ENCODE measurements at regions not wholly inside any gene's neighbourhood (a gene's known extent, or its start where the extent isn't known, plus 50 kb on each side); places are given as distances from the start of the nearest gene placed in this dataset.
A peak's percentile ranks its signal among the peaks of the same experiment; 100 is the strongest.
"Not testable (repeated sequence)": the region's sequence is repeated elsewhere in the genome, so short reads cannot be mapped to it uniquely, and the experiment has no call there.

DNA sequence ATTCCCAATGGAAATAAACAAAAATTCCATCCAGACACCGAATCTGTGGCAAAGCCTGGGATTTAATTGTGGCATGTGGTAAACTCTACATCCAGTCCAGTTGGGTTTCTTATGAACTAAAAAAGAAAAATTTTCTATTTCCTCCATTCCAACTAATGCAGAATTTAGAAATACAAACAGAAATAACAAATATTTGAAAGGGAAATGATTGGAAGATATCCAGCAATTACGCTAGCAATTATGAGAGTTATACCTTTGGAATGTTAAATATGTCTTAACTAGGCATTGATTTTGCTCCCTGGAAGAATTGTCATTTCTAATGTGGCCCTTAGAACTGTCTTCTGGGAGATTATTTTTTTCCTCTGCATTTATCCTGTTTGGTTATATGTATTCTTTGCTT, 421.4 kb upstream of the KLHL1 start:
- no peaks in the 10 kb centered on the region for H3K27me3 ChIP-seq (ENCODE audit: control insufficient read depth, insufficient read depth, low read length)
- no peaks in the 10 kb centered on the region for H3K9me3 ChIP-seq (ENCODE audit: control insufficient read depth, insufficient read depth, low read length)
- 0 out of 2 replicates have a peak, but pooled peaks cover 3% of the 10 kb centered on the region for H3K4me1 ChIP-seq (ENCODE audit: control insufficient read depth, insufficient read depth, low read length)
- H3K9ac ChIP-seq (ENCODE audit: low read depth, low read length) = no peak overlapping the region
- no peaks in the 10 kb centered on the region for H3K36me3 ChIP-seq (ENCODE audit: control insufficient read depth, insufficient read depth, low read length)
- no peak overlapping the region for H3K4me3 ChIP-seq (ENCODE audit: low read depth, low read length)
- no peak overlapping the region for H3K27ac ChIP-seq (ENCODE audit: low read depth, low read length)

DNA sequence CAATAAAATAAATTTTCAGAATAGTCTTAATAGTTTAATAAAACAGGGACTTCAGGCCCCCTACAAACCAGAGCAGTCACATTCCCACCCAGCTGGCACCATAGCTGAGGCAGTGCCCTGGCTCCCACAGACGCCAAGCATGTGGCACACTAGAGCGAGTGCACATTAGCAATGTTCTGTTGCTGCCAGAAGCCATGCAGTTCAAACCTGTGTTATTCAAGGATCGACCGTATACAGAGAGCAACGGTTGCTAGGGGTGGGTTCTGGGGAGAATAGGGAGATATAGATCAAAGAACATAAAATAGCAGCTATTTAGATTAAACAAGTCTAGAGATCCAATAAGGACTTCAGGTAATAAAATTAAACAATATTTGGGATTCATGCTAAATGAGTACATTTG, 419.3 kb upstream of the KLHL1 start:
- no peak overlapping the region for H3K4me3 ChIP-seq (ENCODE audit: low read depth, low read length)
- H3K9me3 ChIP-seq (ENCODE audit: control insufficient read depth, insufficient read depth, low read length) = no peaks in the 10 kb centered on the region
- H3K27ac ChIP-seq (ENCODE audit: low read depth, low read length) = no peak overlapping the region
- H3K36me3 ChIP-seq (ENCODE audit: control insufficient read depth, insufficient read depth, low read length) = no peaks in the 10 kb centered on the region
- 0 out of 2 replicates have a peak, but pooled peaks cover 3% of the 10 kb centered on the region for H3K4me1 ChIP-seq (ENCODE audit: control insufficient read depth, insufficient read depth, low read length)
- no peaks in the 10 kb centered on the region for H3K27me3 ChIP-seq (ENCODE audit: control insufficient read depth, insufficient read depth, low read length)
- no peak overlapping the region for H3K9ac ChIP-seq (ENCODE audit: low read depth, low read length)

GRCh38 chr13:70523622-70524021, 415.4 kb upstream of the KLHL1 start:
- Histone ChIP-seq H3K36me3 (ENCODE audit: control insufficient read depth, insufficient read depth, low read length) (no peaks in the 10 kb centered on the region), H3K27ac (ENCODE audit: low read depth, low read length) (no peak overlapping the region), H3K9ac (ENCODE audit: low read depth, low read length) (no peak overlapping the region), H3K27me3 (ENCODE audit: control insufficient read depth, insufficient read depth, low read length) (no peaks in the 10 kb centered on the region), H3K9me3 (ENCODE audit: control insufficient read depth, insufficient read depth, low read length) (no peaks in the 10 kb centered on the region), H3K4me3 (ENCODE audit: low read depth, low read length) (no peak overlapping the region), H3K4me1 (ENCODE audit: control insufficient read depth, insufficient read depth, low read length) (no peaks in the 10 kb centered on the region)

- H3K27ac ChIP-seq (ENCODE audit: low read depth, low read length) = no peak overlapping the region
- H3K9ac ChIP-seq (ENCODE audit: low read depth, low read length) = no peak overlapping the region
- H3K36me3 ChIP-seq (ENCODE audit: control insufficient read depth, insufficient read depth, low read length) = no peaks in the 10 kb centered on the region
- H3K4me3 ChIP-seq (ENCODE audit: low read depth, low read length) = no peak overlapping the region
- H3K27me3 ChIP-seq (ENCODE audit: control insufficient read depth, insufficient read depth, low read length) = no peaks in the 10 kb centered on the region
- no peaks in the 10 kb centered on the region for H3K4me1 ChIP-seq (ENCODE audit: control insufficient read depth, insufficient read depth, low read length)
- H3K9me3 ChIP-seq (ENCODE audit: control insufficient read depth, insufficient read depth, low read length) = no peaks in the 10 kb centered on the region
These were observed 412.2 kb upstream of the KLHL1 start for GRCh38 chr13:70520275-70521036.

GRCh38 chr13:70518081-70518480, 409.8 kb upstream of the KLHL1 start:
- no peak overlapping the region for H3K27ac ChIP-seq (ENCODE audit: low read depth, low read length)
- no peaks in the 10 kb centered on the region for H3K9me3 ChIP-seq (ENCODE audit: control insufficient read depth, insufficient read depth, low read length)
- H3K9ac ChIP-seq (ENCODE audit: low read depth, low read length) = no peak overlapping the region
- no peaks in the 10 kb centered on the region for H3K36me3 ChIP-seq (ENCODE audit: control insufficient read depth, insufficient read depth, low read length)
- no peaks in the 10 kb centered on the region; the same call in 1 of the 2 replicates for H3K4me1 ChIP-seq (ENCODE audit: control insufficient read depth, insufficient read depth, low read length)
- H3K4me3 ChIP-seq (ENCODE audit: low read depth, low read length) = no peak overlapping the region
- H3K27me3 ChIP-seq (ENCODE audit: control insufficient read depth, insufficient read depth, low read length) = no peaks in the 10 kb centered on the region

GRCh38 chr13:70516226-70516625, 408.0 kb upstream of the KLHL1 start:
- H3K4me3 ChIP-seq (ENCODE audit: low read depth, low read length) = no peak overlapping the region
- no peak overlapping the region for H3K9ac ChIP-seq (ENCODE audit: low read depth, low read length)

DNA sequence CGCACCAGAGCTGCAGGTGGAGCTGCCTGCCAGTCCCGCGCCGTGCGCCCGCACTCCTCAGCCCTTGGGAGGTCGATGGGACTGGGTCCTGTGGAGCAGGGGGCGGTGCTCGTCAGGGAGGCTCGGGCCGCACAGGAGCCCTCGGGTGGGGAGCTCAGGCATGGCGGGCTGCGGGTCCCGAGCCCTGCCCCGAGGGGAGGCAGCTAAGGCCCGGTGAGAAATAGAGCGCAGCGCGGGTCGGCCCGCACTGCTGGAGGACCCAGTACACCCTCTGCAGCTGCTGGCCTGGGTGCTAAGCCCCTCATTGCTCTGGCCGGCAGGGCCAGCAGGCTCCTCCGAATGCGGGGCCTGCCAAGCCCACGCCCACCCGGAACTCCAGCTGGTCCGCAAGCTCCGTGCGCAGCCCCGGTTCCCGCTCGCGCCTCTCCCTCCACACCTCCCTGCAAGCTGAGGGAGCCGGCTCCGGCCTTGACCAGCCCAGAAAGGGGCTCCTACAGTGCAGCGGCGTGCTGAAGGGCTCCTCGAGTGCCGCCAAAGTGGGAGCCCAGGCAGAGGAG, 403.7 kb upstream of the KLHL1 start:
- H3K9me3 ChIP-seq (ENCODE audit: control insufficient read depth, insufficient read depth, low read length); H3K4me3 ChIP-seq (ENCODE audit: low read depth, low read length); H3K27me3 ChIP-seq (ENCODE audit: control insufficient read depth, insufficient read depth, low read length); H3K9ac ChIP-seq (ENCODE audit: low read depth, low read length); H3K4me1 ChIP-seq (ENCODE audit: control insufficient read depth, insufficient read depth, low read length); H3K27ac ChIP-seq (ENCODE audit: low read depth, low read length); H3K36me3 ChIP-seq (ENCODE audit: control insufficient read depth, insufficient read depth, low read length): not testable (repeated sequence)

More at GRCh38 chr13:70516226-70516625, 408.0 kb upstream of the KLHL1 start:
- Histone ChIP-seq H3K27me3 (ENCODE audit: control insufficient read depth, insufficient read depth, low read length) (no peaks in the 10 kb centered on the region), H3K4me1 (ENCODE audit: control insufficient read depth, insufficient read depth, low read length) (no peaks in the 10 kb centered on the region; the same call in 1 of the 2 replicates), H3K36me3 (ENCODE audit: control insufficient read depth, insufficient read depth, low read length) (no peaks in the 10 kb centered on the region), H3K27ac (ENCODE audit: low read depth, low read length) (no peak overlapping the region), H3K9me3 (ENCODE audit: control insufficient read depth, insufficient read depth, low read length) (no peaks in the 10 kb centered on the region)

DNA sequence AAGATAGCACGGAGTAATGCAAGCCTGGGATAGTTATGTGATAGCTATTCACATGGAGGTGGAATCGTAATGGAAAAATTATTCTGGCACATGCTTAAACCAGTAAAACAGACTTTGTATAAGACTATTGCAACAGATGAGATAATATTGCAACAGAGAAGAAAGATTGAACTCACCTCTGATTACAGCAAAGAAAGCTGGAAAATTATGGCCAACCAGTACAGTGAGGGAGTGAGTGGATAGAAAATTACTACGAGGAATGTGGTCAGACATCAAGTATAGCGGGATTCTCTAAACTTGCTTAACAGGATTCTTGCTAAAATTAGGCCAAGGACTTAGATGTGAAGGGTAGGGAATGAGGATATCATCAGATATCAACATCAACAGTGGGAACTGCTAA, 397.6 kb upstream of the KLHL1 start:
- H3K9me3 ChIP-seq (ENCODE audit: control insufficient read depth, insufficient read depth, low read length) = no peaks in the 10 kb centered on the region
- H3K9ac ChIP-seq (ENCODE audit: low read depth, low read length) = no peak overlapping the region
- H3K27me3 ChIP-seq (ENCODE audit: control insufficient read depth, insufficient read depth, low read length) = no peaks in the 10 kb centered on the region
- no peak overlapping the region for H3K4me3 ChIP-seq (ENCODE audit: low read depth, low read length)
- H3K36me3 ChIP-seq (ENCODE audit: control insufficient read depth, insufficient read depth, low read length) = no peaks in the 10 kb centered on the region
- H3K27ac ChIP-seq (ENCODE audit: low read depth, low read length) = peak overlapping the region; percentile 20
- H3K4me1 ChIP-seq (ENCODE audit: control insufficient read depth, insufficient read depth, low read length) = peaks cover 14% of the 10 kb centered on the region; the same call in 1 of the 2 replicates

DNA sequence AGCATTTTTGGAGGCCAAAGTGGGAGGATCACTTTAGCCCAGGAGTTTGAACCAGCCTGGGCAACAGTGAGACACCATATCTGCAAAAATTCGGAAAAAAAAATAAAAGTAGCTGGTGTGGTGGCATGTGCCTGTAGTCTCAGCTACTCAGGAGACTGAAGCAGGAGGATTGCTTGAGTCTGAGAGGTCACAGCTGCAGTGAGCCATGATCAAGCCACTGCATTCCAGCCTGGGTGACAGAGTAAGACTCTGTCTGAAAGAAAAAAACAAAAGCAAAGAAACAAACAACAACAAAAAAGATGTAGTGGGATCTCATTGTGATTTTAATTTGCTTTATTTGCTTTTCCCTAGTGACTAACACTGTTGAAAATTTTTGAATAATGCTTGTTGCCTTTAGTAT, 394.7 kb upstream of the KLHL1 start:
- no peaks in the 10 kb centered on the region for H3K9me3 ChIP-seq (ENCODE audit: control insufficient read depth, insufficient read depth, low read length)

GRCh38 chr13:70490320-70490935, 382.2 kb upstream of the KLHL1 start:
- H3K27ac ChIP-seq (ENCODE audit: low read depth, low read length) = no peak overlapping the region
- H3K4me3 ChIP-seq (ENCODE audit: low read depth, low read length) = no peak overlapping the region
- H3K36me3 ChIP-seq (ENCODE audit: control insufficient read depth, insufficient read depth, low read length) = no peaks in the 10 kb centered on the region
- peaks cover 31% of the 10 kb centered on the region for H3K9me3 ChIP-seq (ENCODE audit: control insufficient read depth, insufficient read depth, low read length)
- no peaks in the 10 kb centered on the region for H3K4me1 ChIP-seq (ENCODE audit: control insufficient read depth, insufficient read depth, low read length)
- H3K9ac ChIP-seq (ENCODE audit: low read depth, low read length) = no peak overlapping the region
- no peaks in the 10 kb centered on the region for H3K27me3 ChIP-seq (ENCODE audit: control insufficient read depth, insufficient read depth, low read length)

More for the DNA sequence above, 394.7 kb upstream of the KLHL1 start:
- Histone ChIP-seq H3K4me1 (ENCODE audit: control insufficient read depth, insufficient read depth, low read length) (peaks cover 14% of the 10 kb centered on the region; the same call in 1 of the 2 replicates), H3K4me3 (ENCODE audit: low read depth, low read length) (no peak overlapping the region), H3K27ac (ENCODE audit: low read depth, low read length) (peak overlapping the region; percentile 61), H3K27me3 (ENCODE audit: control insufficient read depth, insufficient read depth, low read length) (no peaks in the 10 kb centered on the region), H3K36me3 (ENCODE audit: control insufficient read depth, insufficient read depth, low read length) (no peaks in the 10 kb centered on the region), H3K9ac (ENCODE audit: low read depth, low read length) (no peak overlapping the region)

- Histone ChIP-seq H3K4me1 (ENCODE audit: control insufficient read depth, insufficient read depth, low read length) (no peaks in the 10 kb centered on the region), H3K36me3 (ENCODE audit: control insufficient read depth, insufficient read depth, low read length) (no peaks in the 10 kb centered on the region), H3K27ac (ENCODE audit: low read depth, low read length) (no peak overlapping the region), H3K9ac (ENCODE audit: low read depth, low read length) (no peak overlapping the region), H3K4me3 (ENCODE audit: low read depth, low read length) (no peak overlapping the region), H3K27me3 (ENCODE audit: control insufficient read depth, insufficient read depth, low read length) (no peaks in the 10 kb centered on the region), H3K9me3 (ENCODE audit: control insufficient read depth, insufficient read depth, low read length) (peaks cover 6% of the 10 kb centered on the region)
These were observed 376.7 kb upstream of the KLHL1 start for GRCh38 chr13:70484931-70485330.
